Amygdala (tissue), 56 donors: ENCODE measurements at regions not wholly inside any gene's neighbourhood (a gene's known extent, or its start where the extent isn't known, plus 50 kb on each side); places are given as distances from the start of the nearest gene placed in this dataset.

ENCODE experiments used
- DNase-seq, 56 donors: peaks; one replicate each; lab custom pipeline; 2025; lab: John Stamatoyannopoulos, UW

DNA sequence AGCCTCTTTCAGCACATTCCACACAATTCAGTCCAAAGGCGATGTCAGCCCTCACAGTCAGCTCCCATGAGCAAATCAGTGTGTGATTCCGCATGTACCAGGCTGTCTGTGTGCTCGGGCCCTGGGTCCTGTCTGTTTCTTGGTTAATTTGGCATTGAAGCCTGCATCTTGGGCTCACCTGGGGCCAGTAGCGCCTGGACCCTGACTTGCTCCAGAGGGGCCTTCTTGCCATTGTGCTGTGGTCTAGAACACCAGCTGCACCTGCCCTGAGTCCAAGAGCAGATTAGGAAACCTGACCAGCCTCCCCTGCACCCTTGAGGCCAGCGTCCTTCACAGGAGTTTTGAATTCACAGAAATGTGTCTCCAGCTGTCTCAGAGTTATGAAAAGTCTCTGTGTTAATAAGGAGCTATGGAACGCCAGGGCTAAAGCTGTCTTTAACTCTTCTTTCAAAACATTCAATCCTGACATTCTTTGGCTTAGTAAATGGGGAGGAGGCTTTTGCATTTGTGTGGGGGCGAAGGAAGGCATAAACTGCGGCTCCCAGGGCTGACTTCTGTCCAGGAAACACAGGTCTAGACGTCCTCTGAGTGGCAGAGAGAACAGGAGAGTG, 102.2 kb downstream of the ARF6 start:
- no peak for DNase-seq

DNA sequence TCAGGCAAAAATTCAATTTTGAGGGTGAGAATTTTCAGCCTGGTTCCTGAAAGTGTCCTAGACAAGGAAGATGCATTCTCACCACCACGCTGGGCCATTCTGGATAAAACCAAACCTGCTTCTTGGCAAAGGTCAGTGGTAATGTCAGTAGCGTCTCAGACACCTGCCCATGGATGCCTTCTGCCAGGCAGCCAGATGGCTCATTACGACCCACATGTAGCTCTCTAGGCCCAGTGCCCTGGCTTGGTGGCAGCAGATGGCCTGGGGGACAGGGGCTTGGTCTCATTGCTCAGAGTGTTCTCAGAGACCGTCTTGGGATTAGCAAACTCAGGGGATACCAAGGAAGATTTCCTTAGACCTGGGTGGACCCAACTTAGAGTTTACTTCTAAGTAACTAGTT, 105.1 kb downstream of the ARF6 start:
- DNase-seq = no peak

DNA sequence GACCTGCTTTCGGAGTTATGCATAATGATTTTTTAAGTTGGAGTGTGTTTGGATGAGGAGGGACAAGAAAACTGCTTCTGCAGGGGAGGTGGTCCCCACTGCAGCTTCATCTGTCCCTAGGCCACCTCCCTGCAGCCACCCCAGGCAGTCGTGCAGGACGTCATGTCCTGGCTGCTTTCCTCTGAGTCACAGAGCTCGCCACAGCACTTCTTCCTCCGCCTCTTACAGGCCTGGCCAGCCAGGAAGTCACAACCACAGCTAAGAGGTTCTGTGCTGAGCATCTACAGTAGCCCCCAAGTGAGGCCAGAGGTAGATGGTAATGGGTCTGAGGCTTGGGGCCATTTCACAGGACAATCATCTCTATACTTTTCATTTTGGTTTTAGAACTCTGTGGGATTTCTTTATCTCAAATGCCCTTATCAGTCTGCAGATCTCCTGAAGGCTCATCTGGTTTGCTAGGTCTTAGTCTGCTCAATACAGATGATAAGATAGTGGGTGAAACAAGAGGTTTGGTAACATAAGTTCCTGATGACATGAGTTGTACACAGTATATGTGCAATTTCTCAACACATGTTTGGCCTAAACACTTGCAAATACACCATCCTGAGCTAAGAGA, 106.4 kb downstream of the ARF6 start:
- peak in 16 of 56 donors; percentile 2 to 54 (median 12) for DNase-seq

DNA sequence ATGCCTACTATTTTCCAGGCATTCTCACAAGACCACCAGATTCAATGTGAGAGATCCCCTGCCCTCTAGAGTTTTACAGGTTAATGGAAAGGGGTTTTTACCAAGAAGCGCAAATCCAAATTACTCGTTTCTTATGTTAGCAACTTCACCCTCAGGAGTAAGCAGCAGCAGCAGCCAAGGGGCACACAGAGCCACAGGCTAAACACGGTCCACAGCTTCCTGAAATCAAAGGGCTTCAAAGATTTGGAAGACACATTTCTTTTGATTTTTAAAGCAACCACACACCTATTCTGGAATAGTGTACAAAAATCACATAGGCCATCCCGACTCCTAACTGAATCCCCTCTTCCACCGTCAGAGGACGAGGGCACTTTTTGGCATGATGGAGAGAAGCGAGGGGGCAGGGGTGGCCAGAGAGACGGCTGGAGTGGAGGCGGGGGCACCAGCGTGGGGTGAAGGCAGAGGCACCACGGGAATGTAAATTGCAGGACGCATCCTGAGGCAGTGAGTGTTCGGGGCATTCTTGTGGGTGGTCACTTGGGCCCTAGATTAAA, 107.0 kb downstream of the ARF6 start:
- DNase-seq = no peak

DNA sequence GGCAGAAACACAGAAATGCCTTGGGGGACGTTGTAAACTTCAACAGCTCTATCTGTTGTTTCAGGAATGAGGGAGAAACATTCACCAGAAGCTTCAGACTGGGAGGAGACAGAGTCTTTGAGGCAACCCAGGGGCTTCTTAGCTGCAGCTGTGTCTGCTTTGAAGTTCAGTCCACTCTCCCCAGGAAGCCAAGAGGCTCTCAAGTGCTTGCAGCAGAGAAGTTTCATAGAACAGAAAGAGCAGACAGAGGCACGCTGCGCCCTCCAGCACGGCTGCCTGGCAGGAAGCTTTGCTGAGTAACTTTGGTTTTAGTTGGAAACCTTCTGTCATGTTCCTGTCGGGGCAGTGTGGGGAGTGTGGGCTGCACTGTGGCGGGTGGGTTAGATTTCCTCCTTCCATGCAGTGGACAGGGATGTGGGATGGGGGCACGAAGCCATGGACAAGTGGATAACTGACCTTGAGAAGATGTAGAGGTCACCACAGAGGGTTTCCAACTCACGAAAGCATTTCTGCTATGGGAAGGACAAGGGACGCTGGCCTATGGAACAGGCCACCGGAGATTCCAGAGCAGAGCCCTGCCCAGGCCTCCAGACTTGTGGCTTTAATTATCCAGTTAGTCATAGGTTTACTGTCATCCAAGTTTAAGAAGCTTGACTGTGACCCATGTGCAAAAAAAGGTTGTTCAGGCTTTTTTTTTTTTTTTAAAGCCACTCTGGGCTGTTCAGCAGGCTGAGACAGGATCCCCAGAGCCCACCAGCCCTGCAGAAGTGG, 107.7 kb downstream of the ARF6 start:
- DNase-seq = peak in 7 of 56 donors; percentile 3 to 16 (median 7)

DNA sequence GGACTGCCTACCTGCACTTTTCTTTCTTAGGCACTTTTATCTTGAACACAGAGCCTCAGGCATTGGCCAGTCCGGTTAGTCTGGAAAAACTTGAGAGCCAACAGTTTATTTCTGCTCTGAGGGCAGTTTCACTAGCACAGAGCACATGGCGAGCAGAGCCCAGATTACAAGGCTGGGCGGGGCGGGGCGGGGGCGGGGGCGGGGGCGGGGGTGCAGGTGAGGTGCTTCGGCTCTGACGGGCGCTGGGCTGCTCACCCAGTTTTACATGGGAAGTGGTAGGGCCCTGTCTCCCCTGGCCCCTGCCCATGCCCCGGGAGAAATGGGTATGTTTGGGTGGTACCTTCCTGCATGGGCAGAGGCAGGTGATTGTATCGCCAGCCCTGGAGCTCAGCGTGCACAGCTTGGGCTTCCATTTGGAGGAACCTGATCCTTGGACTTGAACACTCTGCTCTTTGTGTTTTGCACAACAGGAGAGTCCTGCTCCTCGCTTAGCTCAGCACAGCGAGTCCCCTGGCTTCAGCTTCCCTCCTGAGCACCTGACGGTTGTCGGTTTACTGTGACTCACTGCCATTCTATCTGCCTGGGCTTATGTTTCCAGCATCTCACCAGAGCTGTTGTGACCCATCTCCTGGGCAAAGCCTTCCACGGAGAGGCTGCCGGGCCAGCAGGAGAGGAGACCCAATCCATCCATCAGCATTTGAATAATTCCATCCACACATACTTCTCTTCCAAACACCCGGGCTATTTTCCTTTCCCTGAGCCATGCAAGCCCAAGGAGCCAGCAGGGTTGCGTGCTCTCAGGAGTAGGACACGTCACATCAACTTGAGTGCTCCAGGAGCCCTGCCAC, 108.5 kb downstream of the ARF6 start:
- no peak for DNase-seq

DNA sequence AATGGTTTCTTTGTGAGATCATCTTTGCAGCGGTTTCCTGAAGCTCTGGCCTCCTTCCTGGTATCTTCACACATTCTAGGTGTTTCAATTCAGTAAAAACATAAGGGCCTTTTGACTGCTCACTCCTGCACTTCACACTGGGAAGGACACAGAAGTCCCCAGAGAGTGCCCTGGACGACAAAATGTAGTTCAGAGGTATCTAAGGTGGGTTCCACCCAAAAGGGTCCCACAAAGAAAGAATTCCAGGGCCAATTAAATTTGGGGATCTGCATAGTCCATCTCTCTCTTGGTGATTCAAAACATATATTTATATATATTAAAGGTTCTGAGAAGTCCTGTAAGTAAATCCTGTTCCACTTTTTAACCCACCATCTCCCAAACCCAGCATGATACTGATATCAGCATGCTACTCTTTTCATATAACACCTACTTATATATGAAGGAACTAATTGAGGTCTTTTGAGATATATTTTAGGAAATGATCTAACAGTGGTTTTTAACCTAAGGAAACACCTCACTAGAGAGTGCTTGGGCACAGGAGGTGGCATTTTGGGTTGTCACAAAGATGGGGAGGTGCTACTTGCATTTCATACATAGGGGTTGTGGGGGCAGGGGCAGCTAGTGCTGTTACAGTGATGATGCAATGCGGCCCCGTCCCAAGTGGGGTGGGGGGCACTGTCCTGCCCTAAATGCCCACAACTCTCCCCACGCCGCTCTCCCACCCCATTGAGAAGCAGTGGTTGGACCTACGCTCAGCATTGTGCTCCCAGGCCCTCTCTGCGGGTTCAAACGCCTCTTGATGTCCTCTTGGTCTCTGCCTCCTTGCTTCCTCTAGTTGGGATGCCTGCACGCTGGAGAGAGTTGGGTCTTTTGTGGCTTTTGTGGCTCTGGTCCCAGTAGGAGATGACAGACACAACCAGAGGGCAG, 109.4 kb downstream of the ARF6 start:
- DNase-seq = peak in 1 of 56 donors; percentile 5

DNA sequence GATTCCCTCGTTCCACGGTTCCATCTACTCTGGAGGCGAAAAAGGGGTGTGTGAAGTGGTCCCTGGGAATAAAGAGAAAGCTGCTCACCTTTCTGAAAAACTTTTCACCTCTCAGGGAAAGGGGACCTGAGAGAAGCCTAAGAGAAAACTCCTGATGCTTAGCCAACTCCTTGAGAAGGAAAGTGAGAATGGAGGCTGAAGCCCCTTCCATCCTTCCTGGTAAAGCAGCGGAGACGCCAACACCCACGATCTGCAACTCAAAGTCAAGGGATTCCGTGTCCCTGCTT, 110.0 kb downstream of the ARF6 start:
- DNase-seq = no peak

DNA sequence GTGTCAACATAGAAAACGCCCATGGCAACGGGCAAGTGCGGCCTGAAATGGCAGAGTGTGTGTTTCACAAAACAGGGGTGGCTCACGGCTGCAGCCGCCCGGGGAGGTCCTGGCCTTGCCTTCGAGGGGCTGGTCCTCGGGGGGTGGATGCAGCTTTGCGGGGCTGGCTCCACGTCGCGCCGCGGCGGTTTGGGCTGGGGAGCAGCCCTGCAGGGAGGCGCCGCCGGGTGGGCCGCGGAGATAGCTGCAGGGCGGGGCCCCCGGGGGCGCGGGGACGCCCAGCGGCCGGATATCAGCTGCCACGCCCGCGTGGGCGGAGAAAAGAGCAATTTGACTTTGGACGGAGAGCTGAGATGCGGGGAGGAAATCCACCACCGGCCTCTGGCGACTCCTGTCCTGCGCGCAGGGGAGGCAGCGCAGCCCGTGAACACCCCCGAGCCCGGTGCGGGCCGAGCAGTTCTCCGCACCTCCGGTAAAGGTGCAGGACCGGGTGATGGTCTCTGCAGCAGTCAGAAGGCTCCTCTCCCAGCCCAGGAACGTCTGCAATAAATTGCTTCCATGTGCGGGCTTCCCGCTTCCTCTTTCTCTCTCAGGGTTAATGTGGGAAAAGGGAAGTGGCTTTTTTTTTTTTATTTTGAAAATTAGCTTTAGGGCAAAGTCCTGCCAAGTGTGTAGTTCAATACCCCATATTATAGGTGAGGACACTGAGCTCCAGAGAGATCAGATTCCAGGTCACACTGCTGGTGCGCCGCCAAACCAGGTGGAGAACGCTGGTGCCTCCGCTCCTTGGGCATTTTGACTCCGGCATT, 110.5 kb downstream of the ARF6 start:
- DNase-seq = peak in 10 of 56 donors; percentile 6 to 36 (median 15)

DNA sequence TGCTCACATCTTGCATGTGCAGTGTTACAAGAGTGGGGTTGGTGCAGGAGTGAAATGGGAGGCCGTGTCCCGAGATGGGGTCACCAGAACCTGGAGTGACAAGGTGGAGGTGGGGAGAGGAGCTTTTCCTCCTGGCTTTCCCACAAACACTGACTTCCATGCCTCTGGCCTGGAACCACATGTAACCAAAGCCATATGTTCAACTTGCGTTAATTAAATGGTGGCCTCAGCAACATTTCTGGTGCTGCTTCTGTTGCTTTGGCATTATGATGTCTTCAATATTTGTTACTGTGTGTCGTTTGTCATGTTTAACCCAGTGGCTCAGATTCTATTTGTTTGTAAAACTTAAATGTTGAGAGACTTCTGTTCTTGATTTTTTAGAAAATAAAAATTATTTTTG, 110.2 kb downstream of the VCPKMT start:
- DNase-seq = no peak

DNA sequence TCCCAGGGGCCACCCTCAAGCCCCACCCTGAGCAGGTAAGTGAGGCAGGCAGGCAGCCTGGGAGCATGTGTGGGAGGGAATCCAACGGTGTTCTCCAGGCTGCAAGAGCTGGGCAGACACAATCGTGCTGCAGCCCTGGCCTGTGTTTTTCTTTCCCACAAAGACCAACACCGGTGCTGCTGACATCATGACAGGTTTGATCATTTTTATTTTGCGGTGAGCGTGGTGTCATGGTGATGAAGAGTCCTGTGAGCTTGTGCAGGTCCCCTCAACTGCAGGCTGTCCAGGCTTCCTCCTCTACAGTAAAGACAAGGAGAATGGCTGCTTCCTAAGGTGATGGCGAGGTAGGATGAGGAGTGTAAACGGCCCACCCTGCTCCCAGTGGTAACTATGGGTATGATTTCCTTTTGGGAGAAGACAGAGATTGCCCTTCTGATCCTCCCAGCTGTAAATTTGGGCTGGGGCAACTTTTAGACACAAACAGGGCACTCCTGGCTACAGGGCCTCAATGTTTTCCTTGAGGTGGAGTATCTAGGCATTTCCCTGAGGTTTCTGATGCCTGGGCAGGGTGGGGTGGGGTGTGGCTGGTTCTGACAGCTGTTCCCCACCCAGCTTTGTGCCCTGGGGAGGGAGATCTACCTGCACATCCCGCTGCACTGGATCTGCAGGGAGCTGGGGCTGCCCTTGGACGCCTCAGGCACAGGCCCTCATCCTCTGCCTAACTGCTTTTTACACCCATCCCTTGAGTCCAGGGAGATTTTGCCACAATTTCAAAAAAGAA, 109.1 kb downstream of the VCPKMT start:
- DNase-seq = no peak

DNA sequence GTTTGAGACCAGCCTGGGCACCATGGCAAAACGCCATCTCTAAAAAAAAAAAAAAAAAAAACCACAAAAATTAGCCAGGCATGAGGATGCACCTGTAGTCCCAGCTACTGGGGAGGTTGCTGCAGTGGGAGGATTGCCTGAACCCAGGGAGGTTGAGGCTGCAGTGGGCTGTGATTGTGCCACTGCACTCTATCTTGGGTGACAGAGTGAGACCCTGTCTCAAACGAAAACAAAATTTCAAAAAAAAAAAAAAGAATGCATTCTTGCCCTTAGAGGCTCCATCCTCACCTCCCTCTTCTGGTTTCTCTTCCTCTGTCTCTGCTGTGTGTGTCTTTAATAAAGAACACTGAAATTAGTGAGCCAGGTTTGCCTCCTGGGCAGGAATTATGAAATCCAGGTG, 107.8 kb downstream of the VCPKMT start:
- DNase-seq = no peak

DNA sequence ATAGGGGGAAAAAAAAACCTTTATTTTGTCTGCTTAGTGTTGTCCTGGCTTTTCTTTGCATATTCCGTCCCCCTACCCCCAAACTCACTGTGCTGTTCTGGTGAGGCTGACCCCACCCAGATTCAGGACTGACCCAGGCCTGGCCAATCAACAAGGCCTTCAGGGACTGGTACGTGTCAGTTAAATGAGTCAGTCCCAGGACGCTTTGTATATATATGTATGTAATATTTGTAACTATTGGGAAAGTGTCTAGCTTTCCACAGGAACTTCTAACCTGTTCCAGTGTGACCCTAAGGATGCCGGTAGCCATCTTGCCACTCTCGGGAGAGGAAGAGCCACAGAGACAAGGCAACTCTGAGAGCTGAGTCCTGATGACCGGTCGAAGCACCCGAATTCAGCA, 107.4 kb downstream of the VCPKMT start:
- DNase-seq = no peak

DNA sequence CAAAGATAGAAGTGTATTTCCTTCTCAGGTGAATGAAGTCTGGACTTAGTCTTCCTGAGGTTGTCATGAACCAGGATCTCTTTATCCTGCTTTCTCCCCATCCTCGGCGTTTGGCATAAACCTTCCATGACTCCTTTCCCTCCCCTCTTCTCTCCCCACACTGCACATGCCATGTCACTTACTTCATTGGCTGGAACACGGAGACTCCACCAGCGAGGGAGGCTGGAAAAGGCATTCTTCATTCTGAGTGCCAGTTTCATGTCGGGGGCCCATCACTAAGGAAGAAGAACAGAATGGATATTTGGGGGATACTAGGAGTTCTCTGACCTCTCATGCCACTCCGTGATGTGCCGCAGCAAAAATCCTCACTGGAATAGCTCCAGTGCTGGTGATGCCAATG, 105.6 kb downstream of the VCPKMT start:
- DNase-seq = no peak

DNA sequence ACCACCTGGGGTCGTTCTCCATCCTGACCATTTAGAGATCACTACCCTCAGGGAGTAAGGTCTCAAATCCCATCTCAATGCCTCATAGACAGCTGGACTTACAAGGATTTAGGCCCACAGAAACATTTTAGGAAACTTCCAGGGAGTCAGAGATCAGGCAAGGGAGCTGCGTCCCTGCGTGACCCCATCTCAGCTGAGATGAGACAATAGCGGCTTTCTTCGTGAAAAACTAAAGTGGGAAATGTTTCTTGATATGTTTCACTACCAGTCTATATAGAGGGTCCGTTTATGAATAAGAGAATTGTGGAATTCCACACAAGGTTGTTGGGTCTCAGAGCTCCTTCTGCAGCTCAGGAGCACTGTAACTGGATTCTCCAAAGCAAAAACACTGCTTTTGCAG, 105.1 kb downstream of the VCPKMT start:
- no peak for DNase-seq

DNA sequence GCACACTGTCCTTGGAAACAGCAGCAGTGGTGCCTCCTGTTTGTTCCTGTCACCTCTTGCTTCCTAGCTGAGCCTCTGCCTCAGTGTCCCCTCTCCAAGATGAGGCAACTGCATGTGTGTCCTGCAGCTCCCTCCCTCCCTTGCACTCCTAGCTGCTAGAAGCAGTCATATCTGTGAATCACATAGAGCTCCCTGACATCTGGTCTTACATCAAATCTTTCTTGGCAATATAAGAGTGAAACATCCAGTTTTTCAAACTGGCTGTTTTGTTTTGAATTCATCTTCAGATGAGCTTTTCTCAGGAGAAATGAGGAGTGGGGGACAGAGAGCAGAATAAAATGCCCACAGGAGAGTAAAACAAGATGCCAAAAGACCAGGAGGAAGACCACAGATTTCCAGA, 103.7 kb downstream of the VCPKMT start:
- DNase-seq = no peak

DNA sequence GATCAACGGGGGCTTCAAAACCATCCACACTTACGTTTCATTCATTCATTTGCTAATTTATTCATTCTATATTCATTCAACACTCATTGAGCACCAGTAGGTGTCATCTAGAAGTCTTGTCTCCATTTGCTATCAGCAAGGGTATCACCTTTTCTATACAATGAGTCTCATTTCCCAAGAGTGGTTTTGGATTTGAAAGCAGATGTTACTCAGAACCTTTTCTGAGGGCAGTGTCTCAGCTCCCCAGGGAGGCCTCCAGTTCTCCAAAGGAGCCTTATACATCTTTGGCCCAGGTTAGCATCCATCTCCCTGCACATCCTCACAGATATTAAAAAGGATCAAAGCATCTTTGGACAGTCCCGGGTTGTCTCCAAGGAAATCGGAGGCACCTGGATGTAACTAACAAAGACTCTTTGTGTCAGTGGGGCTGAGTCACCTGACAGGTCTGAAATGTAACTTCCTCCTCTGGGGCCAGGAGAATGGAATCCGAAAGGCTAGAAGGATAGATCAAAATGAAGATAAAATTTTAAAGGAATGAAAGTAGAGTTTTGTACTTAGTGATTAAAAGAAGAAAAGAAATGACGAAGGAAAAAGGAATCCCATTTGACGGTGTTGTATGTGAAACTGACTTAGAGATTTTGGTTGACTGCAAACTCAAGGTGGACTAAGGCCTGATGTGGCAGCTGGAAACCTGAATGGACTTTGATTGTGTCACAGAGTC, 103.0 kb downstream of the VCPKMT start:
- no peak for DNase-seq

DNA sequence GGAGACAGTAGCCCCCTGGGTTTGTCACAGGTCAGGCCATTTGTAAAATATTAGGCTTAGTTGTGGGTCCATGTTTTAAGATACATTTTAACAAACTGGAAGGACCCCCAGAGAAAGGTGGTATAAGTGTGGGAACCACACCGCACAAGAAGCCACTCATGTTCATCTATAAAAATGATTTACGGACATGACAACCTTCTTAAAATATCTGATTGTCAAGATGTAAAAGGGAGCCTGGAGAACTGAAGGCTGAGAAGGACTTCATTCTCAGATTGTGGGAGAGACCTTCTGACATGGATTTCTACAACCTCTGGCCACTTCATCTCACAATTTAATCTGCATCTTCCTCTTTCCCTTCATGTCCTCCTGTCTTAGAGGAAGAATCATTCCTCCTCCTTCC, 102.4 kb downstream of the VCPKMT start:
- no peak for DNase-seq
